Central memory CD8-positive, alpha-beta T cell (primary cell): ENCODE measurements at regions not wholly inside any gene's neighbourhood (a gene's known extent, or its start where the extent isn't known, plus 50 kb on each side); places are given as distances from the start of the nearest gene placed in this dataset.
"Not testable (repeated sequence)": the region's sequence is repeated elsewhere in the genome, so short reads cannot be mapped to it uniquely, and the experiment has no call there.

Source experiments
- ATAC-seq: fragments of 150-1000 bp; cut with Tn5 transposase; replicated peaks from 2 replicates; pipeline ENCODE4 v1.10.0; 2022; ENCODE audit warnings: mild to moderate bottlenecking, moderate FRiP score, moderate number of reproducible peaks; ENCODE audit not compliant: poor library complexity, severe bottlenecking; ENCODE audit errors: extremely low read depth
- DNase-seq, 2 donors: peaks; one replicate each; pipeline ENCODE4 v3.0.0; 2021; ENCODE audit warnings: low spot score in 2 of 2
- H3K27ac Mint-ChIP-seq: one replicate; pipeline ENCODE4 v1.8.0; 2022; ENCODE audit warnings: low read depth, mild to moderate bottlenecking, moderate library complexity, mixed read lengths
- H3K27me3 Mint-ChIP-seq: one replicate; pipeline ENCODE4 v1.8.0; 2022; ENCODE audit warnings: mixed read lengths
- H3K36me3 Mint-ChIP-seq: one replicate; pipeline ENCODE4 v1.8.0; 2022; ENCODE audit warnings: mild to moderate bottlenecking, moderate library complexity, mixed read lengths; ENCODE audit not compliant: insufficient read depth
- H3K4me1 Mint-ChIP-seq: one replicate; pipeline ENCODE4 v1.8.0; 2022; ENCODE audit warnings: mixed read lengths
- H3K4me3 Mint-ChIP-seq: one replicate; pipeline ENCODE4 v1.8.0; 2022; ENCODE audit warnings: mild to moderate bottlenecking, moderate library complexity, mixed read lengths
- H3K9me3 Mint-ChIP-seq: one replicate; pipeline ENCODE4 v1.8.0; 2022; ENCODE audit warnings: mixed read lengths

DNA sequence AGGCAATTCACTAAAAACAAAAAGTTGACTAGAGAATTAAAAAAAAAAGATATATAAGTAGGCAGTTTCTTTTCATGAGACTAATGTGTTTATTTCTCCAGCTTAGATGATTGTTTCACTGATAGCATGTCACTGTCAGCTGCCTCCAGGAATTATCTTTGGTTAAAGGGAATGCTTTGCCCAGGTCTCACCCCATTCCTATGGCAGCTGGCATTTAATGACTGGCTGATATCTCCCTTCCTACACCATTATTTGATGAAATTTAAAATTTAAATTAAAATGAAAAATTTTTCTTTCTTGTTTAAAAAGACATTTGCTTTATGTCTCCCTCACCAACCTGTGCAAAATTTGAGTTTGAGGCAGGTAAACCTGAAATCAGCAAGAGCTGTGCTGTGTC, 214.5 kb upstream of the PRSS1 start:
- Mint-ChIP-seq H3K27ac (no peak overlapping the region), H3K27me3 (peaks cover 10% of the 10 kb centered on the region)
- DNase-seq = no peak

DNA sequence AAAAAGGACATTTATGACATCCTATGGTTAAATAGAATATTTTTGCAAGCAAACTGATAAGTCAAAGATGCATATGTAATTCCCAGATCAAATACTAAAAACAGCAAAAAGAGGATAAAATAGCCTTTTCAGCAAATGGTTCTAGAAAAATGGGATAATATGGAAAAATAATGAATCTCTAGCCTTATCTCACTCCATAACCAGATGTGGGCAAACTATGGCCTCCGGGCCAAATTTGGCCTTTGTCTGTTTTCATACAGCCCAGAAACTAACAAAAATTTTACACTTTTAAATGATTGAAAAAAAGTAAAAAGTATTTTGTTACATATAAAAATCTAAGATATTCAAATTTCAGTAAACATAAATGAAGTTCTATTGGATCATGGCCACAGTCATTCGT, 215.4 kb upstream of the PRSS1 start:
- H3K4me1 Mint-ChIP-seq = peaks cover 11% of the 10 kb centered on the region
- H3K27me3 Mint-ChIP-seq = peaks cover 10% of the 10 kb centered on the region
- H3K4me3 Mint-ChIP-seq = no peak overlapping the region
- no peaks in the 10 kb centered on the region for H3K9me3 Mint-ChIP-seq
- no peak overlapping the region for H3K27ac Mint-ChIP-seq
- no peaks in the 10 kb centered on the region for H3K36me3 Mint-ChIP-seq
- ATAC-seq = no peak
- DNase-seq = no peak

More for the DNA sequence above, 214.5 kb upstream of the PRSS1 start:
- no peaks in the 10 kb centered on the region for H3K9me3 Mint-ChIP-seq
- peaks cover 11% of the 10 kb centered on the region for H3K4me1 Mint-ChIP-seq
- peak overlapping the region; percentile 42 for H3K4me3 Mint-ChIP-seq
- H3K36me3 Mint-ChIP-seq = no peaks in the 10 kb centered on the region
- ATAC-seq = no peak

DNA sequence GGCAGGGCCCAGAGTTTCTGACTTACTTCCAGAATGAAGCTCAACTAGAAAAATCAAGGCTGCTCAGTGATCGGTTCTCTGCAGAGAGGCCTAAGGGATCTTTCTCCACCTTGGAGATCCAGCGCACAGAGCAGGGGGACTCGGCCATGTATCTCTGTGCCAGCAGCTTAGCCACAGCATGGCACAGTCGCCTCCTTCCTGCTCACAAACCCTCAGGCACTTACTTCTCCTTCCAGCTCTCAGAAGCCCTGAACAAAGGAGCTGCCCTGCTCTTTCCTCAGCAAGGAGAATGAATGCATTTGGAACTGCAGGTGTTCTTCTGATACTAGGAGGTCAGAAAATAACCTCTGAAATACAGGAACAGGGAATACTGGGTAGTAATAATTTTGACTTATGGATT, 219.7 kb upstream of the PRSS1 start:
- Mint-ChIP-seq H3K27me3 (peaks cover 22% of the 10 kb centered on the region), H3K4me1 (no peaks in the 10 kb centered on the region), H3K4me3 (peak overlapping the region; percentile 57), H3K36me3 (no peaks in the 10 kb centered on the region), H3K9me3 (no peaks in the 10 kb centered on the region), H3K27ac (peak overlapping the region; percentile 13)
- DNase-seq (no peak), ATAC-seq (no peak)

DNA sequence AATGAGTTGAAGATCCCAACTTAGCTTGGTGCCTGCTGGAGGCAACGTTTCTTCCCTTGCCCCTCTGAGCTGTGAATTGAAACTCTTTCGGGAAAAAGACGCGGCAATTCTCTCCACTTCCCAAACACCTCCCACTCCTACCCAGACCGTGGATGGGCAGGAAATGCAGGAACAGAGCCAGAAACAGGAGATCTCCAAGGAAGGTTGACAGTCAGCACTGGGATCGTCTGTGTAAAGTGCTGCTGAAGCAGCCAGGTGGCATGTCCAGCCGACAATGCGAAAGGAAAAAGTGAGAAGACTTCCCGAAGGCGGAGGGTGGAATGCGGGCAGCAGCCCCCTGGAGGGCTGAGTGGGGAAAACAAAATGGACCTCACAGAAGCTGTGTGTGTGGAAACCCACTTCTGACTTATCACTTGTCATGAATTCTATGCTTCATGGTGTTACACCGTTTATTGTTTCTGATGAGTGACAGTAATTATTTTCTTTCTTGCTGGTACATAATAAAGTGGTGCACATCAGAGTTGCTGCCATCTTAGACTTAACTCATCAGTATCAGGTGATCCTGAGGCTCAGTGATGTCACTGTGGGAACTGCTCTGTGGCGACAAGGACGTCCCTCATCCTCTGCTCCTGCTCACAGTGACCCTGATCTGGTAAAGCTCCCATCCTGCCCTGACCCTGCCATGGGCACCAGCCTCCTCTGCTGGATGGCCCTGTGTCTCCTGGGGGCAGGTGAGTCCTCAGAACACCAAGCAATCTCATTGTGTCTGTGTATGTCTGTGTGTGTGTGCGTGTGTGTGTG, 220.5 kb upstream of the PRSS1 start:
- no peaks in the 10 kb centered on the region for H3K9me3 Mint-ChIP-seq
- H3K4me1 Mint-ChIP-seq = no peaks in the 10 kb centered on the region
- peaks cover 22% of the 10 kb centered on the region for H3K27me3 Mint-ChIP-seq
- no peaks in the 10 kb centered on the region for H3K36me3 Mint-ChIP-seq
- peak overlapping the region; percentile 57 for H3K4me3 Mint-ChIP-seq
- no peak for DNase-seq
- H3K27ac Mint-ChIP-seq = peak overlapping the region; percentile 13
- peak; percentile 32 for ATAC-seq

DNA sequence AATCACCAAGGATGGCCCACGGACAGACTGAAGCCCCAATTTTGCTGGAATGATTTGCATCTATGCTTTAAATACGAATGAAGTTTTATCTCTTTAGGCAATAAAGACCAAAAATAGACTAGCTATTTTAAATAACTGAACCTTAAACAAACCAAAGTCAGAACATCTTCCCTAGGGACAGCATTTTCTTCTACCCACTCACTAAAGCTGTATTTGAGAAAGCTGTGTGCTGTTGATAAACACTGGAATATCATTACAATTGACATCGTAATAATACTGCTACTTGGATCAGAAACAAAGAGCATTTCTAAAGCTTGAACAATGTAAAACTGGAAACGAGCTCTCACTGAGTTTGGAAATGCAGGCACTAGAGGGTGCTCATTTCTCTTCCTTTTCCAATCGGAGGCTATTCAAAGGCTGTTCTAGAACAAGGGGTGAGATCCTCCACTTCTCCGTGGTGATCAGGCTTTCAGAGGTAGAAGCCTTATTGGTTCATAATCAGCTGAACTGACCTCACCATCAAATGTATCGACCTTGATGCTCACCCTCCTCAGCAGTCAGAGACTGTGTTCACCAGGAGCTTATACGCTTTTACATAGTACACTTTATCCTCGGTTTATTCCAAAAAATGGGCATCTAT, 225.3 kb upstream of the PRSS1 start:
- H3K4me1 Mint-ChIP-seq = peaks cover 13% of the 10 kb centered on the region
- no peak overlapping the region for H3K27ac Mint-ChIP-seq
- H3K27me3 Mint-ChIP-seq = peaks cover 12% of the 10 kb centered on the region
- H3K9me3 Mint-ChIP-seq = no peaks in the 10 kb centered on the region
- no peaks in the 10 kb centered on the region for H3K36me3 Mint-ChIP-seq
- DNase-seq = no peak
- ATAC-seq = no peak
- no peak overlapping the region for H3K4me3 Mint-ChIP-seq

DNA sequence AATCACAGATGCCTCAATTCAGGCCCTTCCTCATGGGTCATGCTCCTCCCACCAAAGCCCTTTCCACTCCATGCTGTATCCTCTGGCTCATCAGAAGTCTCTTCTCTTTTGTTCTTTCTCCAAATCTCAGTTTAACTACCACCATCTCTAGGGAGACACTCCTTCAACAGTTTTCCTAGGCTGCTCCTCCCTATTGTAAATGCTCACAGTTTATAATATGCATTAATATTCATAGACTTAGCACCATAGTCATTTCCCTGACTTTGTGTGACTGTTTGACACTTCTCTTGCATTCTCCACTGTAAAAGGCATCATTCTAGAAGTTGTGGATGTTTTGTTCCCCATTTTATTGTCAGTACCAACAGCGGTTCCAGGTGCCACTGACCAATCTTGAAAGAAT, 226.5 kb upstream of the PRSS1 start:
- Mint-ChIP-seq H3K27ac (no peak overlapping the region), H3K9me3 (no peaks in the 10 kb centered on the region), H3K36me3 (no peaks in the 10 kb centered on the region), H3K27me3 (peaks cover 12% of the 10 kb centered on the region), H3K4me1 (peaks cover 13% of the 10 kb centered on the region), H3K4me3 (no peak overlapping the region)
- ATAC-seq (no peak), DNase-seq (no peak)

DNA sequence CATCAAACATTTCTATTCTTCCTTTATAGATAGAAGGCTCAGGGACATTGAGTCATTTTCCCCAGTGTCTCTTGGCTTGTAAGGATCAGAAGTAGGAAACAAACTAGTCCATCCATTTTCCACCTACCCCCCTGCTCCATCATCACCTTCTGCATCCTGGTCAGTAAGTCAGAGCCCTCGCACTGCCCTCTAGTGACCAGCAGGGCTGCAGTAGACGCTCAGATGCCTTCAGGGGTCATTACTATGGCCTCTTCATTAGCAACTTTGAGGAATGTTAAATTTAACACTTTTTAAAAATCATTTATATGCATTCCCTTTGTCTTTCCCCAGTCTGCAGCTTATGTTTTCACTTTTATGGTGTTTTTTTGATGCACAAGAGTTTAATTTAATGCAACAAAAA, 228.4 kb upstream of the PRSS1 start:
- H3K9me3 Mint-ChIP-seq, ATAC-seq, H3K4me3 Mint-ChIP-seq, H3K27ac Mint-ChIP-seq, DNase-seq, H3K36me3 Mint-ChIP-seq: not testable (repeated sequence)
- peaks cover 17% of the 10 kb centered on the region for H3K27me3 Mint-ChIP-seq
- H3K4me1 Mint-ChIP-seq = peaks cover 20% of the 10 kb centered on the region

DNA sequence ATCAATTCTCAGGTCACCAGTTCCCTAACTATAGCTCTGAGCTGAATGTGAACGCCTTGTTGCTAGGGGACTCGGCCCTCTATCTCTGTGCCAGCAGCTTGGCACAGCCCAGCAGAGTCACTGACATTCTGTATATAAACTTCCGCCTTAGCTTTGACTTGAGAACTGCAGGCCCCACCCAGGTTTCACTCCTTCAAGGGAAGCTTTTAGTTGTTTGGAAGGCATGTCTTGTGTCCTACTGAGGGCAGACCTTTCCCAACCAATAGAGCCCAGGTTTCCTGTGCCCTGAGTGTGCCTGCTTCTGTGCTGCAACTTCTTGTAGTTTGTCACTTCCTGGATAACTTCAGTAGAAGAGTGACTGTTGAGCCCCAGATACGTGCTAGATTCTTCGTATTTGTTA, 228.8 kb upstream of the PRSS1 start:
- DNase-seq, H3K9me3 Mint-ChIP-seq, H3K36me3 Mint-ChIP-seq: not testable (repeated sequence)
- Mint-ChIP-seq H3K27me3 (peaks cover 15% of the 10 kb centered on the region), H3K27ac (peak overlapping the region; percentile 56), H3K4me1 (peaks cover 22% of the 10 kb centered on the region), H3K4me3 (peak overlapping the region; percentile 5)
- peak; percentile 57 for ATAC-seq

DNA sequence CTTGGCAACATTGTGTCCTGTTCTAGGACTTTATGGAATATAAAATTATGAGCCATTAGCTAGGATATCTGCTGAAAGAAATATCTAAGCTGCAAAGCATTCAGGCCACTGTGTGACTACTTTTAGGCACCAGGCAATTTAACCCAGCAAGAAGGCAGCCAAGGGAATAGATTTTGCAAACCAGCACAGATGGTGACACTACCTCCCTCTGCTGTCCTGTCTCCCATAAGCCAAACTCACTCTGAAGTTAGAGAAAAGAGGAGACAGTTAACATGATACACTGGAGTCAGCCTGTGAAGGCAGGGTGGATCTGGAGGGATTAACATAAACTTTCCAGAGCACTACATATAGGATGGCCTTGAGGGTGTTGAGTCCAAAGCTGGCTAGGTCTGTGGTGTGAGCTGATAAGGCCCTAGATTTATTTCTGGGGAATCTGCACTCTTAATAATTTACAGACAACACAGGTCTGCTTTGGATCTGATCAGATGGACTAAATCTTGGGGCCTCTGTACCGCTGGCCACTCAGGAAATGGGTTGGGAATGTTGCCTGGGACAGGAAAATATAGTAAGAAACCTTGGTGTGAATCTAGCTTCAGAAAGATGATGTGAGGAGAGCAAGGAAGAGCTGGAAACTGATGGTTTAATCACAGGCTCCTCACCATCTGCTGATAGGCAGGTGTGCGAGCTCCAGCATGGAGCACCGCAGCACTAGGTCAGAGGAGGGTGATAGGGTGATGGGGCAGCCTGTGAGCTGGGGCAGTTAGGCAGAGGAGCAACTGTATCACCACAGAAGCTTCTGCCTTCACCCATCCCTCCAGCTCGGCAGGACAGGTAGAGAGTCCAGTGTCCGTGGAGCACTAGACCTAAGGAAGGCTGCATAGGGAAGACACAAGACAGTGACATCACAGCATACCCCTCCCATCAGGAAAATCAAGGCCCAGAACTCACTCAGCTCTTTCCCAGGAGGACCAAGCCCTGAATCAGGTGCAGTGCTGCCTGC, 229.9 kb upstream of the PRSS1 start:
- Mint-ChIP-seq H3K4me1 (peaks cover 22% of the 10 kb centered on the region), H3K27me3 (peaks cover 9% of the 10 kb centered on the region), H3K36me3 (peaks cover 2% of the 10 kb centered on the region), H3K4me3 (peak overlapping the region; percentile 55), H3K9me3 (no peaks in the 10 kb centered on the region), H3K27ac (peak overlapping the region; percentile 56)
- DNase-seq = no peak
- ATAC-seq = no peak

DNA sequence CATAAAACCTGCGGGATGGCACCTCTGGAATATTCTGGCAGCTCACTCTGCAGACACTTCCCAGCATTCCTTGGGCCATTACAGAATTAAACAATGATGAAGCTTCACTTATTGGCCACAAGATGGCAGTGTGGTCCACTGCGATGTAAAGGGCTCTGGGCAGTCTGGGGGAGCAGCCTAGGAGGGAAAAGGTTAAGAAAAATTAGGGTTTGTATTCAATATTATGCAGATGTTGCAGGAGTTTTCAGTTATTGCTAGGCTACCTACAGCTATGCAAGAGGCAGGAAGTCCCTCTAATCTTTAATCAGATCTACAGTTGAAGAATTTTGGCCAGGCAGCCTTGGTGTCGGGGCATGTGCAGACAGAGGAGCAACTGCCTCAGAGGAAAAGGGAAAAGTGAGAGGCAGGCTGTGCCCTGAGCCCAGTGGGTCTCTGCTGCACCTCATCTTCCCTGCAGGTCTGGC, 233.2 kb upstream of the PRSS1 start:
- H3K4me1 Mint-ChIP-seq = peaks cover 22% of the 10 kb centered on the region
- peak overlapping the region; percentile 34 for H3K4me3 Mint-ChIP-seq

DNA sequence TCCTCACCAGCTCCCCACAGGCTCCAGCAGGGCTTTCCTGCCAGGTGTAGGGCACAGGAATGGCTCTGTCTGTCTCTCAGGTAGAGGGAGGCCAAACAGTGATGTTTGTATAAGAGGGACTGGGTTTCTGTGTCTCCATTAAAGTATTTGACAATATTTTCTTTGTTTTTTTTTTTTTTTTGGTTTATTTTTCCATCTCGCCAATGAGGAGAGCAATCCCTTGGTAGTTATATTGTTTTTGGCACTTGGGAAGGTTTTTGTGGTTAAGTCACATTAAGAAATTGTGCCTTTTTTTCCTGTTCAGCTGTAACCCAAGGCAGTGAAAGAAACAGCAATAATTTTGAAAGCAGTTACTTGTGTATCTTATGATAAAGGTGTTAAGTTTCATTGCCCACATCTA, 234.6 kb upstream of the PRSS1 start:
- not testable (repeated sequence) for H3K4me3 Mint-ChIP-seq, H3K27ac Mint-ChIP-seq, ATAC-seq, DNase-seq, H3K36me3 Mint-ChIP-seq, H3K9me3 Mint-ChIP-seq
- Mint-ChIP-seq H3K27me3 (peaks cover 17% of the 10 kb centered on the region), H3K4me1 (peaks cover 12% of the 10 kb centered on the region)

More for the DNA sequence above, 233.2 kb upstream of the PRSS1 start:
- Mint-ChIP-seq H3K36me3 (peaks cover 2% of the 10 kb centered on the region), H3K27me3 (peaks cover 12% of the 10 kb centered on the region), H3K27ac (peak overlapping the region; percentile 44), H3K9me3 (no peaks in the 10 kb centered on the region)
- ATAC-seq (peak; percentile 57), DNase-seq (no peak)

DNA sequence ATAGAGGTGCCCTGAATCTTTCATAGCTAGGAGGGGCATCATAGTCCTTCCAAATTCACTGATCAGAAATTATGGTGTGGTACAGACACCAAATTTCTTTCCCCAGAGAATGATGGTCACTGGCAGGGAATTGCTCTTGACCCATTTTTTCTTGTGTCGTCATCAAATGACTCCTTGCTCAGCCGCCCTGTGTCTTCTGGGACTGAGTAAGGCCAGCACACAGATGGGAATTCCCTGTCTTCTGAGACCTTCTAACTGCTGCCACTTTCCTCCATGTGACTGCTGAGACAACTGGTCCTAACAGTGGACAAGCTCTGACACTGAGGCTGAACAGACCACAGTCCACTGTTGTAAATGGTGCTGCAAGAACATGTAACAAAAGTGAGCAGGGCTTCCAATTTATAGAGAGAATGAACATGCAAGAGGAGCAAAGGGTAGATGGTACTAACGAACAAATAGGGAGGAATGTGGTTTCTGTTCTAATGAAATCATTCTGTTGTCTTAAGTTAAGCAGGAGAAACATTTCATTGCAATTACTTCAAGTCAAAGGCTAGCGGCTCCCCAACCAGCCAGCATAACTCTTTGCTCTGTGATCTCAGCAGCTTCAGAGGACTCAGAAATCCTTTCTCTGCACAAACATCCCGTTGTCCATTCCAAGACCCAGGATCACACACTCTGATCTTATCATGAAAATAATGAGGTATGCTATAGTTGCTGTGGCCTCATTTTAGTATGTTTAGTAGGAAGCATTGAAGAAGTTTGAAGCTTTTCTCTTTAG, 235.9 kb upstream of the PRSS1 start:
- Mint-ChIP-seq H3K9me3 (no peaks in the 10 kb centered on the region), H3K4me3 (no peak overlapping the region), H3K27me3 (peaks cover 17% of the 10 kb centered on the region), H3K36me3 (peaks cover 2% of the 10 kb centered on the region), H3K4me1 (peaks cover 11% of the 10 kb centered on the region), H3K27ac (no peak overlapping the region)
- ATAC-seq = no peak
- no peak for DNase-seq
